Activated naive CD8-positive, alpha-beta T cell treated with anti-CD3 and anti-CD28 coated beads, Interleukin-2, amount 10 ng/mL, durations not matched to agents 7 days and 5 days (primary cell): ENCODE measurements at regions not wholly inside any gene's neighbourhood (a gene's known extent, or its start where the extent isn't known, plus 50 kb on each side); places are given as distances from the start of the nearest gene placed in this dataset.

Experiments
- ATAC-seq: fragments of 150-1000 bp; cut with Tn5 transposase; one replicate; pipeline ENCODE4 v1.10.0; 2021; ENCODE audit warnings: low read depth, moderate library complexity
- POLR2A ChIA-PET: fragments of 350-600 bp; sonication (Branson Sonifier 250); formaldehyde crosslinking; loops from one replicate; lab custom pipeline; 2021; ENCODE audit warnings: antibody characterized with exemption; lab: Charles Lee
- DNase-seq: peaks from one replicate; pipeline ENCODE4 v3.0.0; 2021
- H3K27ac Mint-ChIP-seq: one replicate; pipeline ENCODE4 v1.8.0; 2022; ENCODE audit warnings: mild to moderate bottlenecking, mixed read lengths
- H3K27me3 Mint-ChIP-seq: one replicate; pipeline ENCODE4 v1.8.0; 2022; ENCODE audit warnings: mild to moderate bottlenecking, moderate library complexity, mixed read lengths
- H3K36me3 Mint-ChIP-seq: one replicate; pipeline ENCODE4 v1.8.0; 2021; ENCODE audit warnings: mild to moderate bottlenecking, mixed read lengths
- H3K4me1 Mint-ChIP-seq: one replicate; pipeline ENCODE4 v1.8.0; 2021; ENCODE audit warnings: mixed read lengths
- H3K4me3 Mint-ChIP-seq: one replicate; pipeline ENCODE4 v1.8.0; 2022; ENCODE audit warnings: mild to moderate bottlenecking, moderate library complexity, mixed read lengths
- H3K9me3 Mint-ChIP-seq: one replicate; pipeline ENCODE4 v1.8.0; 2021; ENCODE audit warnings: mixed read lengths

GRCh38 chr12:115257791-115258190 lies 573.8 kb upstream of the TBX3 start:
- Mint-ChIP-seq H3K4me1 (no peaks in the 10 kb centered on the region), H3K9me3 (peaks cover 3% of the 10 kb centered on the region), H3K27me3 (no peaks in the 10 kb centered on the region), H3K36me3 (no peaks in the 10 kb centered on the region), H3K4me3 (no peak overlapping the region), H3K27ac (no peak overlapping the region)
- DNase-seq (no peak), ATAC-seq (no peak)
- POLR2A ChIA-PET: no interaction called here

- no peaks in the 10 kb centered on the region for H3K36me3 Mint-ChIP-seq
- no peak for DNase-seq
- POLR2A ChIA-PET: no interaction called here
- H3K9me3 Mint-ChIP-seq: peaks cover 2% of the 10 kb centered on the region
- no peak overlapping the region for H3K27ac Mint-ChIP-seq
- H3K4me3 Mint-ChIP-seq: no peak overlapping the region
- no peak for ATAC-seq
- H3K27me3 Mint-ChIP-seq: no peaks in the 10 kb centered on the region
- H3K4me1 Mint-ChIP-seq: no peaks in the 10 kb centered on the region
These were observed 572.0 kb upstream of the TBX3 start for GRCh38 chr12:115255962-115256361.

GRCh38 chr12:115255257-115255656 lies 571.3 kb upstream of the TBX3 start:
- ATAC-seq: no peak
- DNase-seq: no peak
- no peaks in the 10 kb centered on the region for H3K4me1 Mint-ChIP-seq
- POLR2A ChIA-PET: no interaction called here
- H3K27ac Mint-ChIP-seq: no peak overlapping the region
- no peaks in the 10 kb centered on the region for H3K27me3 Mint-ChIP-seq
- H3K4me3 Mint-ChIP-seq: no peak overlapping the region
- no peaks in the 10 kb centered on the region for H3K36me3 Mint-ChIP-seq
- H3K9me3 Mint-ChIP-seq: peaks cover 2% of the 10 kb centered on the region

- Mint-ChIP-seq H3K4me3 (no peak overlapping the region), H3K9me3 (peaks cover 2% of the 10 kb centered on the region), H3K27me3 (no peaks in the 10 kb centered on the region), H3K36me3 (no peaks in the 10 kb centered on the region), H3K27ac (no peak overlapping the region), H3K4me1 (no peaks in the 10 kb centered on the region)
- no peak for DNase-seq
- no peak for ATAC-seq
- POLR2A ChIA-PET: no interaction called here
These were observed 569.1 kb upstream of the TBX3 start for GRCh38 chr12:115253049-115253448.

- Mint-ChIP-seq H3K27ac (no peak overlapping the region), H3K9me3 (no peaks in the 10 kb centered on the region), H3K36me3 (no peaks in the 10 kb centered on the region), H3K4me3 (no peak overlapping the region), H3K4me1 (no peaks in the 10 kb centered on the region), H3K27me3 (no peaks in the 10 kb centered on the region)
- POLR2A ChIA-PET: no interaction called here
- ATAC-seq (no peak), DNase-seq (no peak)
These were observed 567.8 kb upstream of the TBX3 start for GRCh38 chr12:115251727-115252126.

- no peak for ATAC-seq
- POLR2A ChIA-PET: no interaction called here
- DNase-seq: no peak
- Mint-ChIP-seq H3K4me3 (no peak overlapping the region), H3K9me3 (no peaks in the 10 kb centered on the region), H3K27ac (no peak overlapping the region), H3K27me3 (no peaks in the 10 kb centered on the region), H3K36me3 (no peaks in the 10 kb centered on the region), H3K4me1 (no peaks in the 10 kb centered on the region)
These were observed 565.8 kb upstream of the TBX3 start for GRCh38 chr12:115249671-115250278.

- ATAC-seq: no peak
- Mint-ChIP-seq H3K27me3 (no peaks in the 10 kb centered on the region), H3K27ac (no peak overlapping the region), H3K9me3 (peaks cover 2% of the 10 kb centered on the region), H3K4me1 (no peaks in the 10 kb centered on the region), H3K36me3 (no peaks in the 10 kb centered on the region), H3K4me3 (no peak overlapping the region)
- POLR2A ChIA-PET: no interaction called here
- no peak for DNase-seq
These were observed 561.0 kb upstream of the TBX3 start for GRCh38 chr12:115245020-115245419.

GRCh38 chr12:115243933-115244628 lies 560.1 kb upstream of the TBX3 start:
- POLR2A ChIA-PET: no interaction called here
- Mint-ChIP-seq H3K9me3 (peaks cover 2% of the 10 kb centered on the region), H3K4me3 (no peak overlapping the region), H3K36me3 (no peaks in the 10 kb centered on the region), H3K27ac (no peak overlapping the region), H3K27me3 (no peaks in the 10 kb centered on the region), H3K4me1 (no peaks in the 10 kb centered on the region)
- no peak for DNase-seq
- no peak for ATAC-seq

GRCh38 chr12:115240251-115240650 lies 556.3 kb upstream of the TBX3 start:
- DNase-seq: no peak
- Mint-ChIP-seq H3K9me3 (peaks cover 4% of the 10 kb centered on the region), H3K4me3 (no peak overlapping the region), H3K27ac (no peak overlapping the region), H3K27me3 (no peaks in the 10 kb centered on the region), H3K4me1 (no peaks in the 10 kb centered on the region), H3K36me3 (no peaks in the 10 kb centered on the region)
- ATAC-seq: no peak
- POLR2A ChIA-PET: no interaction called here

- DNase-seq: no peak
- Mint-ChIP-seq H3K9me3 (peaks cover 2% of the 10 kb centered on the region), H3K36me3 (no peaks in the 10 kb centered on the region), H3K4me3 (no peak overlapping the region), H3K4me1 (no peaks in the 10 kb centered on the region), H3K27me3 (no peaks in the 10 kb centered on the region), H3K27ac (no peak overlapping the region)
- POLR2A ChIA-PET: no interaction called here
- ATAC-seq: no peak
These were observed 551.9 kb upstream of the TBX3 start for GRCh38 chr12:115235880-115236279.

GRCh38 chr12:115233891-115234543 lies 550.0 kb upstream of the TBX3 start:
- DNase-seq: no peak
- H3K4me1 Mint-ChIP-seq: no peaks in the 10 kb centered on the region
- ATAC-seq: no peak
- POLR2A ChIA-PET: no interaction called here
- H3K27me3 Mint-ChIP-seq: no peaks in the 10 kb centered on the region
- H3K36me3 Mint-ChIP-seq: no peaks in the 10 kb centered on the region
- no peak overlapping the region for H3K4me3 Mint-ChIP-seq
- H3K27ac Mint-ChIP-seq: no peak overlapping the region
- H3K9me3 Mint-ChIP-seq: peaks cover 2% of the 10 kb centered on the region

- no peak overlapping the region for H3K27ac Mint-ChIP-seq
- H3K9me3 Mint-ChIP-seq: peaks cover 2% of the 10 kb centered on the region
- POLR2A ChIA-PET: no interaction called here
- H3K4me1 Mint-ChIP-seq: no peaks in the 10 kb centered on the region
- no peak for DNase-seq
- ATAC-seq: no peak
- no peaks in the 10 kb centered on the region for H3K36me3 Mint-ChIP-seq
- no peaks in the 10 kb centered on the region for H3K27me3 Mint-ChIP-seq
- no peak overlapping the region for H3K4me3 Mint-ChIP-seq
These were observed 548.6 kb upstream of the TBX3 start for GRCh38 chr12:115232455-115233156.

GRCh38 chr12:115230606-115231005 lies 546.6 kb upstream of the TBX3 start:
- DNase-seq (no peak), ATAC-seq (no peak)
- no peak overlapping the region for H3K4me3 Mint-ChIP-seq
- no peaks in the 10 kb centered on the region for H3K36me3 Mint-ChIP-seq
- H3K27ac Mint-ChIP-seq: no peak overlapping the region
- no peaks in the 10 kb centered on the region for H3K27me3 Mint-ChIP-seq
- H3K4me1 Mint-ChIP-seq: no peaks in the 10 kb centered on the region
- H3K9me3 Mint-ChIP-seq: no peaks in the 10 kb centered on the region
- POLR2A ChIA-PET: no interaction called here

- Mint-ChIP-seq H3K36me3 (no peaks in the 10 kb centered on the region), H3K9me3 (no peaks in the 10 kb centered on the region)
- POLR2A ChIA-PET: no interaction called here
These were observed 545.5 kb upstream of the TBX3 start for GRCh38 chr12:115229517-115229916.

More at GRCh38 chr12:115229517-115229916, 545.5 kb upstream of the TBX3 start:
- DNase-seq (no peak), ATAC-seq (no peak)
- H3K4me1 Mint-ChIP-seq: no peaks in the 10 kb centered on the region
- no peak overlapping the region for H3K4me3 Mint-ChIP-seq
- H3K27me3 Mint-ChIP-seq: no peaks in the 10 kb centered on the region
- no peak overlapping the region for H3K27ac Mint-ChIP-seq
